ENCODE measurements at regions not wholly inside any gene's neighbourhood (a gene's known extent, or its start where the extent isn't known, plus 50 kb on each side); places are given as distances from the start of the nearest gene placed in this dataset.
"Not testable (repeated sequence)": the region's sequence is repeated elsewhere in the genome, so short reads cannot be mapped to it uniquely, and the experiment has no call there.

DNA sequence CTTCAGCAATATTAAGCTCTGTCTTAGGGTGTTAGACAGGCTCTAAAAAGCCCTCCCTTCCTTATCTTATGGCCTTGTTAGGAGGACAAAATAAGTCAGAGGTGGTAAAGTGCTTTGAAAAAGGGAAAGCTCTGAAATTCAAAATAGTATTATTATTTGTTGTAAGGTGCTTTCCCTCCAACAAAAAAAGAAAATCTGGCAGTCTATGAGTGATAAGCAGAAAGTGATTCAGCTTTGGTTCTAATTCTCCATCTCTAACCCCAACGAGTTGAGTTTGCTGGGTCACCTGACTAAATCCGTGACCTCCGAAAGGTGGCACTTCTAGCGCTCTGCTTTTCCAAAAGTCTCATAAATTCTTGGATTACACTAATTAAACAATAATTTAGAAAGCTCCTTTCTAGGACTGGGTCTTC lies 305.1 kb downstream of the BCL2L11 start:
- H3K27me3 ChIP-seq (ENCODE audit: insufficient read depth, low read length, poor library complexity); H3K9ac ChIP-seq (ENCODE audit: low read length); H4K8ac ChIP-seq (ENCODE audit: low read depth, low read length); H2BK5ac ChIP-seq (ENCODE audit: low read length); H4K5ac ChIP-seq (ENCODE audit: low read length); H2AK5ac ChIP-seq (ENCODE audit: low read length); H3K27ac ChIP-seq (ENCODE audit: low read depth, low read length); H3K79me2 ChIP-seq (ENCODE audit: control insufficient read depth, insufficient read depth, low read length); H2BK120ac ChIP-seq (ENCODE audit: low read depth, low read length); H3K4ac ChIP-seq (ENCODE audit: low read depth, low read length); H3K4me3 ChIP-seq (ENCODE audit: low read length); H3K4me2 ChIP-seq (ENCODE audit: low read length); H2BK15ac ChIP-seq (replicated peaks; ENCODE audit: low read depth); DNase-seq; H3K36me3 ChIP-seq (ENCODE audit: control insufficient read depth, insufficient read depth, low read length); H3K4me1 ChIP-seq (ENCODE audit: control insufficient read depth, low read depth, low read length); H3K79me1 ChIP-seq (ENCODE audit: low read length); H3K56ac ChIP-seq (ENCODE audit: low read length); H3K18ac ChIP-seq (ENCODE audit: low read length); H3K23ac ChIP-seq (ENCODE audit: low read length): not testable (repeated sequence)
- WGBS (ENCODE audit: extremely low coverage, insufficient coverage, low lambda C conversion rate): no CpG with 5 or more reads among the region's 4 CpGs

DNA sequence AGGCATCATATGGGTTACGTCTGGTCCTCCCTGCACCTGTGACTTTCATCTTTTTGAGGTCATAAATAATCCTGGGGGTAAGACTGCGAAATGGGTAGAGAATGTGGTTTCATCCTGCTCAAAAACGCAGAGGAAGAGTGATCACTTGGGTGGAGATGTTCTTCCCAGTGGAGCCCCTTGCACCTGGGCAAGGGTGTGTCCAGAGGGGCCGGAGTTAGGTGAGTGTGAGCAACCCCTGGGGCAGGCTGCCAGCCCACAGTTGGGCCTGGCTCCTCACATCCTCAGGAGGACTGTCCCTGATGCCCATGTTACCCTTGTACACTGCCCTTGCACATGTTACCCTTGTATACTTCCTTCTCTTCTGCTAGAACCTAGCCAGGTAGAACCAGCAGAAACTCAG lies 306.6 kb downstream of the BCL2L11 start:
- not testable (repeated sequence) for H3K27me3 ChIP-seq (ENCODE audit: insufficient read depth, low read length, poor library complexity); H3K27ac ChIP-seq (ENCODE audit: low read depth, low read length); H3K4me1 ChIP-seq (ENCODE audit: control insufficient read depth, low read depth, low read length); H3K56ac ChIP-seq (ENCODE audit: low read length); H4K8ac ChIP-seq (ENCODE audit: low read depth, low read length); H3K23ac ChIP-seq (ENCODE audit: low read length); DNase-seq; H3K79me2 ChIP-seq (ENCODE audit: control insufficient read depth, insufficient read depth, low read length); H3K4me3 ChIP-seq (ENCODE audit: low read length); H3K36me3 ChIP-seq (ENCODE audit: control insufficient read depth, insufficient read depth, low read length); H3K4ac ChIP-seq (ENCODE audit: low read depth, low read length); H2AK5ac ChIP-seq (ENCODE audit: low read length); H4K5ac ChIP-seq (ENCODE audit: low read length); H3K4me2 ChIP-seq (ENCODE audit: low read length); H2BK5ac ChIP-seq (ENCODE audit: low read length); H3K18ac ChIP-seq (ENCODE audit: low read length); H2BK120ac ChIP-seq (ENCODE audit: low read depth, low read length); H3K9ac ChIP-seq (ENCODE audit: low read length); H3K79me1 ChIP-seq (ENCODE audit: low read length); H2BK15ac ChIP-seq (replicated peaks; ENCODE audit: low read depth)
- no CpG with 5 or more reads among the region's 4 CpGs for WGBS (ENCODE audit: extremely low coverage, insufficient coverage, low lambda C conversion rate)

DNA sequence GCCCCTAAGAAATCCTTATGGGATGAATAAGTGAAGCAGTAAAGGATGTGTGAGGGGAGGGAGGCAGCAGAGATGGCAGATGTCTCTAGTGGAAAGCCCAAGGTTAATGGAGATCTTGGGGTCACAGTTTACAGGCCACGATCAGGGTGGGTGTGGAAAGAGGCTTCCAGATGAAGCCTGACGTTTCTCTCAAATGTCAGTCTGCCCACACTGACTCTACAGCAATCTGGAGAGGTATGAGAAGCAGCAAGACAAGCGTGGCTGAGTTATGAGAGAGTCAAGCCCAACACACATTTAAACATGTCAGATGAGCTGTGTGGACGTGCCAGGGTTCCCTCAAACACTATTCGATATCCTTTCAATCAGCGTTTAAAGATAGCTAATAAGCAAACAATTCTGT lies 308.2 kb downstream of the BCL2L11 start:
- H3K23ac ChIP-seq (ENCODE audit: low read length): not testable (repeated sequence)

DNA sequence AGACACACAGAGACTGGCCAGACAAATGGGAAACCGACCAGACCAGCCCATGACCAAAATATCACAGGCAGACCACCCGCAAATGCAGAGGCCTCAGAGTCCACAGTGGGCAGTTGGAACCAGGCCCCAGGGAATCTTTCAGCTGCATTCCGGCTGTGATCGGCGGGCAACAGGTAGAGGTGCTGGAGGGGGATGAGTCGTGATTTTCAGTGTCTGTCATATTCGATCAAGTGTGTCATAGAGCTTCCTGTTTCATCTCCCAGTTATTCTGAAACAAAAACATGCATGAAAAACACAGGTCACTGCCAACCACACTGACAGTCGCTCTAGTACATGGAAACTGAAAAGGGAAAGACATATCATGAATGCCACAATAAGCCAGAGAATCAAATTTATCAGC lies 308.6 kb downstream of the BCL2L11 start:
- H4K5ac ChIP-seq (ENCODE audit: low read length); H2BK5ac ChIP-seq (ENCODE audit: low read length); H3K23ac ChIP-seq (ENCODE audit: low read length); H3K4ac ChIP-seq (ENCODE audit: low read depth, low read length); H2AK5ac ChIP-seq (ENCODE audit: low read length); DNase-seq; H2BK15ac ChIP-seq (replicated peaks; ENCODE audit: low read depth); H3K9ac ChIP-seq (ENCODE audit: low read length); H3K79me2 ChIP-seq (ENCODE audit: control insufficient read depth, insufficient read depth, low read length); H3K56ac ChIP-seq (ENCODE audit: low read length); H4K8ac ChIP-seq (ENCODE audit: low read depth, low read length); H3K27ac ChIP-seq (ENCODE audit: low read depth, low read length); H3K4me3 ChIP-seq (ENCODE audit: low read length); H3K27me3 ChIP-seq (ENCODE audit: insufficient read depth, low read length, poor library complexity); H3K79me1 ChIP-seq (ENCODE audit: low read length); H3K4me1 ChIP-seq (ENCODE audit: control insufficient read depth, low read depth, low read length); H3K4me2 ChIP-seq (ENCODE audit: low read length); H3K18ac ChIP-seq (ENCODE audit: low read length); H2BK120ac ChIP-seq (ENCODE audit: low read depth, low read length); H3K36me3 ChIP-seq (ENCODE audit: control insufficient read depth, insufficient read depth, low read length): not testable (repeated sequence)
- WGBS (ENCODE audit: extremely low coverage, insufficient coverage, low lambda C conversion rate): no CpG with 5 or more reads among the region's 8 CpGs

More for the DNA sequence above, 308.2 kb downstream of the BCL2L11 start:
- H3K4me1 ChIP-seq (ENCODE audit: control insufficient read depth, low read depth, low read length); H2BK5ac ChIP-seq (ENCODE audit: low read length); H3K4me2 ChIP-seq (ENCODE audit: low read length); H4K8ac ChIP-seq (ENCODE audit: low read depth, low read length); H3K27ac ChIP-seq (ENCODE audit: low read depth, low read length); H3K36me3 ChIP-seq (ENCODE audit: control insufficient read depth, insufficient read depth, low read length); H3K79me2 ChIP-seq (ENCODE audit: control insufficient read depth, insufficient read depth, low read length); H2BK15ac ChIP-seq (replicated peaks; ENCODE audit: low read depth); H3K27me3 ChIP-seq (ENCODE audit: insufficient read depth, low read length, poor library complexity); H3K9ac ChIP-seq (ENCODE audit: low read length); H3K4me3 ChIP-seq (ENCODE audit: low read length); H4K5ac ChIP-seq (ENCODE audit: low read length); H3K18ac ChIP-seq (ENCODE audit: low read length); H2AK5ac ChIP-seq (ENCODE audit: low read length); H2BK120ac ChIP-seq (ENCODE audit: low read depth, low read length); H3K79me1 ChIP-seq (ENCODE audit: low read length); H3K56ac ChIP-seq (ENCODE audit: low read length); H3K4ac ChIP-seq (ENCODE audit: low read depth, low read length); DNase-seq: not testable (repeated sequence)
- no CpG with 5 or more reads among the region's 6 CpGs for WGBS (ENCODE audit: extremely low coverage, insufficient coverage, low lambda C conversion rate)

DNA sequence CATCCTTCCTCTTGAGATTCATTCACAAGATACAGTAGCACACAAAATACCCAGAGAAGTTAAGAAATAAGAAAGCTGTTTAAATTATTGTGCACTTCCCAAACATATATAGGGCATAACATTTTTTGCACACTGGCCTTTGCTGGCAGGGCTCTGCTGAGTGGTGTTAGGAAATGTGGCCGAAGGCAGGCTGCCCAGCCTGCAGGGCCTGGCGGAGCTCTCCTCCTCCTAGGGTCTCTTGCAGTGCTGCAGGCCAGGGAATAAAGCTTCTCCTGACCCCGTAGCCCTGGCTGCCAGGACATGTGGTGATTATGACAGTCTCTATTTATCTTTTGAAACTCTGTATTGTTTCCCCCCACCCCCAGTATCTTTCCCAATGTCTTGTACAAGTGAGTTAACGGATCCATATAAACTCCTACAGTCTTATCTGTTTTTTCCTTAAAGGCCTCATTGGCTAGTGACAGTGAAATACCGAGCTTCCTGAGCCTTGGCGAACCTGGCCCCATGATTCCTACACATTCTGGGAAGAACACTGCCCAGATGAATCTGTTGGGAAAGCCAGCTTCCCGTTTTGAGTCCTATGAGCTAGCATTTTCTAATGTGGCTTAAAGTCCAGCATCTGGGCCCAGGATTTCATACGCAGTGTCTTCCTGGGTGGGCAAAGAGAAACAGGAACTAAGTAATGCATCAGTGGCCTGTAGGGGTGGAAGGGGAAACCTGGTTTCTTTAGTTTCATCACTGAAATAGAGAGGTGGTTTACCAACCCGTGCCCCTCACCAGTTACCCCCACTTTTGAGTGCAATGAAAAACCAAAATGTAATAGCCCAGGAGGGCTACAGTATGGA lies 310.3 kb downstream of the BCL2L11 start:
- H3K18ac ChIP-seq (ENCODE audit: low read length); H3K27me3 ChIP-seq (ENCODE audit: insufficient read depth, low read length, poor library complexity); DNase-seq; H2BK5ac ChIP-seq (ENCODE audit: low read length); H3K56ac ChIP-seq (ENCODE audit: low read length); H2BK15ac ChIP-seq (replicated peaks; ENCODE audit: low read depth); H3K23ac ChIP-seq (ENCODE audit: low read length); H3K36me3 ChIP-seq (ENCODE audit: control insufficient read depth, insufficient read depth, low read length); H3K4ac ChIP-seq (ENCODE audit: low read depth, low read length); H3K4me3 ChIP-seq (ENCODE audit: low read length); H2BK120ac ChIP-seq (ENCODE audit: low read depth, low read length); H3K9ac ChIP-seq (ENCODE audit: low read length); H2AK5ac ChIP-seq (ENCODE audit: low read length); H3K27ac ChIP-seq (ENCODE audit: low read depth, low read length); H3K79me1 ChIP-seq (ENCODE audit: low read length); H3K4me2 ChIP-seq (ENCODE audit: low read length); H3K79me2 ChIP-seq (ENCODE audit: control insufficient read depth, insufficient read depth, low read length); H3K4me1 ChIP-seq (ENCODE audit: control insufficient read depth, low read depth, low read length); H4K8ac ChIP-seq (ENCODE audit: low read depth, low read length); H4K5ac ChIP-seq (ENCODE audit: low read length): not testable (repeated sequence)
- no CpG with 5 or more reads among the region's 9 CpGs for WGBS (ENCODE audit: extremely low coverage, insufficient coverage, low lambda C conversion rate)

DNA sequence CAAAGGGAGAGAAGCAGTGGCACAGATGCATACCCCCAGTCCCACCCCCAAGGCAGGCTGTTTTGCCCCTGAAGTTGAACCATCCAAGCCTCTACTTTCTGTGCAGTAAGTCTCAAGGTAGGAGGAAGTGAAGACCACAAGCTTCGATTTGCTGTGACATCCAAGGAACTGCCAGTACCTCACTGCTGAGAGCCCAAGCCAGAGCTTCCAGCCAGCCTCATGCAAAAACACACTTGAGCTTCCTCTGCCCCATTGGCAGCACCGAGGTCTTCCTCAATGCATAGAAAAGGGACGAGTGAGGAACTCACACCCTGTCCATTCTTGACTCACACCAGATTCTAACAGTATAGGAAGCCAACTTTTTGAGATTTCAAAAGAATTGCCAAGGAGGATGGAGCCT lies 311.7 kb downstream of the BCL2L11 start:
- no CpG with 5 or more reads among the region's 3 CpGs for WGBS (ENCODE audit: extremely low coverage, insufficient coverage, low lambda C conversion rate)
- H3K79me1 ChIP-seq (ENCODE audit: low read length); H3K36me3 ChIP-seq (ENCODE audit: control insufficient read depth, insufficient read depth, low read length); H3K4me1 ChIP-seq (ENCODE audit: control insufficient read depth, low read depth, low read length); H3K27ac ChIP-seq (ENCODE audit: low read depth, low read length); H3K4ac ChIP-seq (ENCODE audit: low read depth, low read length); H3K56ac ChIP-seq (ENCODE audit: low read length); H2BK120ac ChIP-seq (ENCODE audit: low read depth, low read length); H3K27me3 ChIP-seq (ENCODE audit: insufficient read depth, low read length, poor library complexity); H2BK5ac ChIP-seq (ENCODE audit: low read length); H4K5ac ChIP-seq (ENCODE audit: low read length); H4K8ac ChIP-seq (ENCODE audit: low read depth, low read length); H3K79me2 ChIP-seq (ENCODE audit: control insufficient read depth, insufficient read depth, low read length); H3K23ac ChIP-seq (ENCODE audit: low read length); H2AK5ac ChIP-seq (ENCODE audit: low read length); H3K9ac ChIP-seq (ENCODE audit: low read length); H3K4me2 ChIP-seq (ENCODE audit: low read length); H2BK15ac ChIP-seq (replicated peaks; ENCODE audit: low read depth); H3K4me3 ChIP-seq (ENCODE audit: low read length); H3K18ac ChIP-seq (ENCODE audit: low read length); DNase-seq: not testable (repeated sequence)
